ENCODE measurements at regions not wholly inside any gene's neighbourhood (a gene's known extent, or its start where the extent isn't known, plus 50 kb on each side); places are given as distances from the start of the nearest gene placed in this dataset.

GRCh38 chr5:158546748-158547147, 553.0 kb downstream of the EBF1 start:
- no peak for DNase-seq (ENCODE audit: low read depth)
- no peak for TF ChIP-seq CTCF (IDR thresholded peaks at IDR 0.05; ENCODE audit: low read depth, low read length, missing control alignments)
- no peak overlapping the region for H3K4me3 ChIP-seq (ENCODE audit: low read depth, low read length)

GRCh38 chr5:158545949-158546530, 553.7 kb downstream of the EBF1 start:
- no peak for TF ChIP-seq CTCF (IDR thresholded peaks at IDR 0.05; ENCODE audit: low read depth, low read length, missing control alignments)
- no peak for DNase-seq (ENCODE audit: low read depth)
- no peak overlapping the region for H3K4me3 ChIP-seq (ENCODE audit: low read depth, low read length)

GRCh38 chr5:158544388-158545339, 555.1 kb downstream of the EBF1 start:
- no peak for DNase-seq (ENCODE audit: low read depth)
- no peak for TF ChIP-seq CTCF (IDR thresholded peaks at IDR 0.05; ENCODE audit: low read depth, low read length, missing control alignments)
- H3K4me3 ChIP-seq (ENCODE audit: low read depth, low read length): no peak overlapping the region

GRCh38 chr5:158543539-158544387, 556.0 kb downstream of the EBF1 start:
- no peak for DNase-seq (ENCODE audit: low read depth)
- no peak overlapping the region for H3K4me3 ChIP-seq (ENCODE audit: low read depth, low read length)
- TF ChIP-seq CTCF (IDR thresholded peaks at IDR 0.05; ENCODE audit: low read depth, low read length, missing control alignments): no peak

- TF ChIP-seq CTCF (IDR thresholded peaks at IDR 0.05; ENCODE audit: low read depth, low read length, missing control alignments): no peak
- no peak for DNase-seq (ENCODE audit: low read depth)
- no peak overlapping the region for H3K4me3 ChIP-seq (ENCODE audit: low read depth, low read length)
These were observed 558.0 kb downstream of the EBF1 start for GRCh38 chr5:158541536-158542297.

- no peak for DNase-seq (ENCODE audit: low read depth)
- TF ChIP-seq CTCF (IDR thresholded peaks at IDR 0.05; ENCODE audit: low read depth, low read length, missing control alignments): no peak
- H3K4me3 ChIP-seq (ENCODE audit: low read depth, low read length): no peak overlapping the region
These were observed 561.1 kb downstream of the EBF1 start for GRCh38 chr5:158538506-158539074.

Data from GM12864 (cell line).